H1 (cell line): ENCODE measurements at regions not wholly inside any gene's neighbourhood (a gene's known extent, or its start where the extent isn't known, plus 50 kb on each side); places are given as distances from the start of the nearest gene placed in this dataset.

Experiments used
- ATF2 ChIP-seq: IDR thresholded peaks from 2 replicates; pipeline ENCODE4 v1.6.1; 2012; ENCODE audit warnings: low read length, inconsistent platforms
- CHD7 ChIP-seq: fragments of 300-600 bp; sonication (generic); IDR thresholded peaks from 2 replicates; pipeline ENCODE4 v1.7.1; 2012; ENCODE audit warnings: low read length, moderate library complexity, mild to moderate bottlenecking, inconsistent platforms; ENCODE audit not compliant: insufficient replicate concordance
- CREB1 ChIP-seq: IDR thresholded peaks from 2 replicates; pipeline ENCODE4 v1.6.1; 2012; ENCODE audit warnings: inconsistent platforms
- CTBP2 ChIP-seq: IDR thresholded peaks from 2 replicates; pipeline ENCODE4 v1.7.0; 2011; ENCODE audit warnings: borderline replicate concordance, mild to moderate bottlenecking, moderate library complexity, mixed read lengths, low read length; ENCODE audit not compliant: insufficient read depth, insufficient read length
- EP300 ChIP-seq, 2 experiments: IDR thresholded peaks; 1 replicate in 1 of 2; 2 replicates in 1 of 2; pipeline ENCODE4 v1.6.1; 2011 to 2012; ENCODE audit warnings: low read depth in 2 of 2, low read length in 2 of 2, mild to moderate bottlenecking in 2 of 2, borderline replicate concordance in 1 of 2, inconsistent platforms in 1 of 2, moderate library complexity in 1 of 2
- KDM5A ChIP-seq: fragments of 200-600 bp; IDR thresholded peaks from 2 replicates; pipeline ENCODE4 v1.7.1; 2012; ENCODE audit warnings: mild to moderate bottlenecking, low read length, inconsistent platforms, mixed read lengths
- RNF2 ChIP-seq: fragments of 200-900, 300-1000 bp; sonication (generic); IDR thresholded peaks from 2 replicates; pipeline ENCODE4 v1.7.1; 2016; ENCODE audit warnings: borderline replicate concordance, low read depth, mild to moderate bottlenecking, antibody characterized with exemption, low read length; ENCODE audit not compliant: poor library complexity, severe bottlenecking; ENCODE audit errors: missing control alignments
- SIN3A ChIP-seq, 2 experiments: IDR thresholded peaks in 1 of 2; conservative IDR thresholded peaks in 1 of 2; 2 replicates each; pipeline ENCODE4 v1.6.1; 2011 to 2012; ENCODE audit warnings: low read length in 2 of 2, improper control_type of control experiment in 1 of 2, low read depth in 1 of 2, mild to moderate bottlenecking in 1 of 2
- SP1 ChIP-seq: IDR thresholded peaks from 2 replicates; pipeline ENCODE4 v1.6.1; 2011; ENCODE audit warnings: low read depth, low read length
- YY1 ChIP-seq: IDR thresholded peaks from 2 replicates; pipeline ENCODE4 v1.6.1; 2011; ENCODE audit warnings: low read depth, mild to moderate bottlenecking, low read length

GRCh38 chr21:35649186-35649585, 411.1 kb downstream of the SETD4 start (continued):
- TF ChIP-seq CHD7 (no peak), CREB1 (no peak), RNF2 (no peak), EP300 (IDR thresholded peaks at IDR 0.05; ENCODE audit: borderline replicate concordance in 1 of 2, low read depth in 2 of 2, low read length in 2 of 2) (no peak), ATF2 (no peak), SP1 (no peak), YY1 (no peak), KDM5A (no peak), CTBP2 (no peak), SIN3A (conservative IDR thresholded peaks at IDR 0.05 in 1 of 2, IDR thresholded peaks at IDR 0.05 in 1 of 2; ENCODE audit: low read depth in 1 of 2, low read length in 2 of 2) (no peak)
